ENCODE measurements at regions not wholly inside any gene's neighbourhood (a gene's known extent, or its start where the extent isn't known, plus 50 kb on each side); places are given as distances from the start of the nearest gene placed in this dataset.

- H3K4me1 ChIP-seq: no peaks in the 10 kb centered on the region
- no peak overlapping the region for H3K4me3 ChIP-seq
- H3K27me3 ChIP-seq (ENCODE audit: low read depth): peaks cover 4% of the 10 kb centered on the region
- H3K36me3 ChIP-seq (replicated peaks): no peaks in the 10 kb centered on the region
- no peaks in the 10 kb centered on the region for H3K9me3 ChIP-seq
- DNase-seq (ENCODE audit: low spot score in 2 of 2): no peak
- in situ Hi-C loops (cut with MboI; ENCODE audit: low sequenced_read_pairs): no loop called here
These were observed 281.3 kb upstream of the CLINT1 start for GRCh38 chr5:158140120-158140731.

- Histone ChIP-seq H3K4me1 (no peaks in the 10 kb centered on the region), H3K9me3 (no peaks in the 10 kb centered on the region), H3K36me3 (replicated peaks) (no peaks in the 10 kb centered on the region), H3K27me3 (ENCODE audit: low read depth) (no peaks in the 10 kb centered on the region; the same call in 1 of the 2 replicates), H3K4me3 (no peak overlapping the region)
- in situ Hi-C loops (cut with MboI; ENCODE audit: low sequenced_read_pairs): no loop called here
- no peak for DNase-seq (ENCODE audit: low spot score in 2 of 2)
These were observed 280.2 kb upstream of the CLINT1 start for GRCh38 chr5:158139161-158139560.

GRCh38 chr5:158135682-158136179 lies 276.8 kb upstream of the CLINT1 start:
- in situ Hi-C loops (cut with MboI; ENCODE audit: low sequenced_read_pairs): no loop called here
- DNase-seq (ENCODE audit: low spot score in 2 of 2): peak; percentile 8 to 32
- no peaks in the 10 kb centered on the region for H3K36me3 ChIP-seq (replicated peaks)
- no peak overlapping the region for H3K4me3 ChIP-seq
- no peaks in the 10 kb centered on the region for H3K4me1 ChIP-seq
- H3K27me3 ChIP-seq (ENCODE audit: low read depth): no peaks in the 10 kb centered on the region
- H3K9me3 ChIP-seq: no peaks in the 10 kb centered on the region

- 0 out of 2 replicates have a peak, but pooled peaks cover 3% of the 10 kb centered on the region for H3K27me3 ChIP-seq (ENCODE audit: low read depth)
- DNase-seq (ENCODE audit: low spot score in 2 of 2): peak in 1 of 2 experiments; percentile 2
- H3K9me3 ChIP-seq: no peaks in the 10 kb centered on the region
- in situ Hi-C loops (cut with MboI; ENCODE audit: low sequenced_read_pairs): no loop called here
- no peaks in the 10 kb centered on the region for H3K36me3 ChIP-seq (replicated peaks)
- H3K4me1 ChIP-seq: no peaks in the 10 kb centered on the region
- H3K4me3 ChIP-seq: no peak overlapping the region
These were observed 274.4 kb upstream of the CLINT1 start for GRCh38 chr5:158133369-158133768.

GRCh38 chr5:158127536-158127935 lies 268.6 kb upstream of the CLINT1 start:
- H3K4me3 ChIP-seq: no peak overlapping the region
- H3K27me3 ChIP-seq (ENCODE audit: low read depth): 0 out of 2 replicates have a peak, but pooled peaks cover 3% of the 10 kb centered on the region

GRCh38 chr5:158126442-158127405 lies 267.8 kb upstream of the CLINT1 start:
- Histone ChIP-seq H3K4me1 (no peaks in the 10 kb centered on the region), H3K36me3 (replicated peaks) (no peaks in the 10 kb centered on the region), H3K4me3 (no peak overlapping the region), H3K27me3 (ENCODE audit: low read depth) (0 out of 2 replicates have a peak, but pooled peaks cover 3% of the 10 kb centered on the region), H3K9me3 (no peaks in the 10 kb centered on the region)
- in situ Hi-C loops (cut with MboI; ENCODE audit: low sequenced_read_pairs): no loop called here
- DNase-seq (ENCODE audit: low spot score in 2 of 2): no peak

More at GRCh38 chr5:158127536-158127935, 268.6 kb upstream of the CLINT1 start:
- in situ Hi-C loops (cut with MboI; ENCODE audit: low sequenced_read_pairs): no loop called here
- Histone ChIP-seq H3K9me3 (no peaks in the 10 kb centered on the region), H3K4me1 (no peaks in the 10 kb centered on the region), H3K36me3 (replicated peaks) (no peaks in the 10 kb centered on the region)
- DNase-seq (ENCODE audit: low spot score in 2 of 2): no peak

- Histone ChIP-seq H3K9me3 (no peaks in the 10 kb centered on the region), H3K4me1 (no peaks in the 10 kb centered on the region), H3K27me3 (ENCODE audit: low read depth) (no peaks in the 10 kb centered on the region), H3K36me3 (replicated peaks) (no peaks in the 10 kb centered on the region), H3K4me3 (no peak overlapping the region)
- no peak for DNase-seq (ENCODE audit: low spot score in 2 of 2)
- in situ Hi-C loops (cut with MboI; ENCODE audit: low sequenced_read_pairs): no loop called here
These were observed 265.8 kb upstream of the CLINT1 start for GRCh38 chr5:158124606-158125316.

- Histone ChIP-seq H3K4me3 (no peak overlapping the region), H3K4me1 (no peaks in the 10 kb centered on the region), H3K36me3 (replicated peaks) (no peaks in the 10 kb centered on the region), H3K27me3 (ENCODE audit: low read depth) (no peaks in the 10 kb centered on the region; the same call in 1 of the 2 replicates), H3K9me3 (no peaks in the 10 kb centered on the region)
- DNase-seq (ENCODE audit: low spot score in 2 of 2): no peak
- in situ Hi-C loops (cut with MboI; ENCODE audit: low sequenced_read_pairs): no loop called here
These were observed 264.6 kb upstream of the CLINT1 start for GRCh38 chr5:158123595-158123994.

- Histone ChIP-seq H3K4me1 (no peaks in the 10 kb centered on the region), H3K36me3 (replicated peaks) (no peaks in the 10 kb centered on the region), H3K9me3 (no peaks in the 10 kb centered on the region), H3K4me3 (no peak overlapping the region), H3K27me3 (ENCODE audit: low read depth) (peaks cover 6% of the 10 kb centered on the region; the same call in 1 of the 2 replicates)
- DNase-seq (ENCODE audit: low spot score in 2 of 2): no peak
- in situ Hi-C loops (cut with MboI; ENCODE audit: low sequenced_read_pairs): no loop called here
These were observed 262.7 kb upstream of the CLINT1 start for GRCh38 chr5:158121678-158122077.

- H3K36me3 ChIP-seq (replicated peaks): no peaks in the 10 kb centered on the region
- no peaks in the 10 kb centered on the region for H3K9me3 ChIP-seq
- H3K4me1 ChIP-seq: no peaks in the 10 kb centered on the region
- in situ Hi-C loops (cut with MboI; ENCODE audit: low sequenced_read_pairs): no loop called here
- H3K27me3 ChIP-seq (ENCODE audit: low read depth): peaks cover 6% of the 10 kb centered on the region; the same call in 1 of the 2 replicates
- no peak overlapping the region for H3K4me3 ChIP-seq
- no peak for DNase-seq (ENCODE audit: low spot score in 2 of 2)
These were observed 261.8 kb upstream of the CLINT1 start for GRCh38 chr5:158120760-158121159.

- Histone ChIP-seq H3K4me3 (no peak overlapping the region), H3K27me3 (ENCODE audit: low read depth) (peaks cover 6% of the 10 kb centered on the region; the same call in 1 of the 2 replicates), H3K4me1 (no peaks in the 10 kb centered on the region), H3K9me3 (no peaks in the 10 kb centered on the region), H3K36me3 (replicated peaks) (no peaks in the 10 kb centered on the region)
- in situ Hi-C loops (cut with MboI; ENCODE audit: low sequenced_read_pairs): no loop called here
- no peak for DNase-seq (ENCODE audit: low spot score in 2 of 2)
These were observed 261.2 kb upstream of the CLINT1 start for GRCh38 chr5:158119961-158120723.

GRCh38 chr5:158117467-158118160 lies 258.7 kb upstream of the CLINT1 start:
- Histone ChIP-seq H3K4me1 (no peaks in the 10 kb centered on the region), H3K27me3 (ENCODE audit: low read depth) (peaks cover 6% of the 10 kb centered on the region; the same call in 1 of the 2 replicates), H3K9me3 (no peaks in the 10 kb centered on the region), H3K4me3 (no peak overlapping the region), H3K36me3 (replicated peaks) (no peaks in the 10 kb centered on the region)
- in situ Hi-C loops (cut with MboI; ENCODE audit: low sequenced_read_pairs): no loop called here
- no peak for DNase-seq (ENCODE audit: low spot score in 2 of 2)
